ENCODE measurements at regions not wholly inside any gene's neighbourhood (a gene's known extent, or its start where the extent isn't known, plus 50 kb on each side); places are given as distances from the start of the nearest gene placed in this dataset.
"Not testable (repeated sequence)": the region's sequence is repeated elsewhere in the genome, so short reads cannot be mapped to it uniquely, and the experiment has no call there.

DNA sequence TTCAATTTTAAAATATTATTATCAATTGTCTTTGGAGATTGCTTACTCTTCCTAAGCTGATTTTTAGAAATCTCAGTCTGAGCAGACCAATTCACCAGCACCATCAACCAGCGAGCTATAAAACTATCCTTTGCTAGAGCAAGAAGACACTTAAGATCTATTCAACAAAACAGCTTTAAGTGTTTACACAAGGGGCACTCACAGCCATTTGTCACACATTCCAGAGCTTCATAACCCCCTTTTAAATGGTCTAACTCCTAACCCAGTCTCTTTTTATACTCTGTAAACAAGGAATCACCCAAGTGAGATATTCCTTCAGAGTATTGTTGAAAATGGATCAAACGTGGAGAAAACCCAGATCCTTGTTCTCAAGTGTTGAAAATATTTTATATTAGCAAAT, 1294.1 kb upstream of the CHAC2 start:
- Histone ChIP-seq H3K79me2 (ENCODE audit: low read length) (no peaks in the 10 kb centered on the region), H3K9ac (ENCODE audit: low read length) (no peak overlapping the region), H3K9me2 (replicated peaks; ENCODE audit: insufficient read depth, low read length) (no peaks in the 10 kb centered on the region), H3K9me3 (replicated peaks; ENCODE audit: insufficient read depth, low read length) (no peaks in the 10 kb centered on the region), H3K27me3 (replicated peaks; ENCODE audit: insufficient read depth, low read length) (no peaks in the 10 kb centered on the region), H3K36me3 (replicated peaks; ENCODE audit: insufficient read depth, low read length) (no peaks in the 10 kb centered on the region), H3K4me1 (ENCODE audit: low read length) (peaks cover 4% of the 10 kb centered on the region; the same call in 1 of the 2 replicates), H3K4me3 (ENCODE audit: low read length) (no peak overlapping the region), H4K20me1 (ENCODE audit: insufficient read depth, low read length) (no peaks in the 10 kb centered on the region), H3K27ac (ENCODE audit: low read length) (no peak overlapping the region), H2AFZ (ENCODE audit: low read length) (no peak overlapping the region), H3F3A (ENCODE audit: insufficient read depth, low read length) (no peaks in the 10 kb centered on the region), H3K4me2 (ENCODE audit: low read depth, low read length) (no peak overlapping the region)
- TF ChIP-seq EZH2 (optimal IDR thresholded peaks at IDR 0.05; ENCODE audit: low read depth, low read length) (no peak), EZH2phosphoT487 (IDR thresholded peaks at IDR 0.05; ENCODE audit: low read length) (no peak)
- TF ChIP-seq, protein P1, sequence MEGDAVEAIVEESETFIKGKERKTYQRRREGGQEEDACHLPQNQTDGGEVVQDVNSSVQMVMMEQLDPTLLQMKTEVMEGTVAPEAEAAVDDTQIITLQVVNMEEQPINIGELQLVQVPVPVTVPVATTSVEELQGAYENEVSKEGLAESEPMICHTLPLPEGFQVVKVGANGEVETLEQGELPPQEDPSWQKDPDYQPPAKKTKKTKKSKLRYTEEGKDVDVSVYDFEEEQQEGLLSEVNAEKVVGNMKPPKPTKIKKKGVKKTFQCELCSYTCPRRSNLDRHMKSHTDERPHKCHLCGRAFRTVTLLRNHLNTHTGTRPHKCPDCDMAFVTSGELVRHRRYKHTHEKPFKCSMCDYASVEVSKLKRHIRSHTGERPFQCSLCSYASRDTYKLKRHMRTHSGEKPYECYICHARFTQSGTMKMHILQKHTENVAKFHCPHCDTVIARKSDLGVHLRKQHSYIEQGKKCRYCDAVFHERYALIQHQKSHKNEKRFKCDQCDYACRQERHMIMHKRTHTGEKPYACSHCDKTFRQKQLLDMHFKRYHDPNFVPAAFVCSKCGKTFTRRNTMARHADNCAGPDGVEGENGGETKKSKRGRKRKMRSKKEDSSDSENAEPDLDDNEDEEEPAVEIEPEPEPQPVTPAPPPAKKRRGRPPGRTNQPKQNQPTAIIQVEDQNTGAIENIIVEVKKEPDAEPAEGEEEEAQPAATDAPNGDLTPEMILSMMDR (IDR thresholded peaks at IDR 0.05; ENCODE audit: low read length) = no peak
- no peak for DNase-seq

GRCh38 chr2:52470457-52470856, 1297.1 kb upstream of the CHAC2 start:
- not testable (repeated sequence) for H3K27ac ChIP-seq (ENCODE audit: low read length); H3K79me2 ChIP-seq (ENCODE audit: low read length); H3K27me3 ChIP-seq (replicated peaks; ENCODE audit: insufficient read depth, low read length); H3K4me3 ChIP-seq (ENCODE audit: low read length); H3K9me3 ChIP-seq (replicated peaks; ENCODE audit: insufficient read depth, low read length); H3K9me2 ChIP-seq (replicated peaks; ENCODE audit: insufficient read depth, low read length); H3K4me1 ChIP-seq (ENCODE audit: low read length); H3F3A ChIP-seq (ENCODE audit: insufficient read depth, low read length); DNase-seq; H2AFZ ChIP-seq (ENCODE audit: low read length); H3K9ac ChIP-seq (ENCODE audit: low read length); H3K36me3 ChIP-seq (replicated peaks; ENCODE audit: insufficient read depth, low read length); H3K4me2 ChIP-seq (ENCODE audit: low read depth, low read length); H4K20me1 ChIP-seq (ENCODE audit: insufficient read depth, low read length)

DNA sequence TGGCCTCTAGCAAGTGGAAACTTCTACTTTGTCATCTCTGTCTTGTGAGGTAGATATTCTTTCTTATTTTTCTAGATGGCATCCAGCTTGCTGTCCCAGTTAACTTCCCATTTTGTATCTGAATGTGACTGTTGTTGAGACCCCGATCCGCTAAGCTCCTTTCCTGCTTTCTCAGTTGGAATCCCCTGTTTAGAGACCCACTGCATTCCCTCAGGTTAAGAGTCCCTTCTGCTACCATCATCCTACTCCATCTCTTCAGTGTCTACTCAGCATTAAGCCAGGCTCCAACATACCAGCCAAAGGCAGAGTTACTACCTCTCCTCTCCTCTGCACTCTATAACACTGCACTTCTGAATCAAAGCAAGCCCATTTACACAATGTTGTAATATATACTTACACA, 1300.4 kb upstream of the CHAC2 start:
- Histone ChIP-seq H4K20me1 (ENCODE audit: insufficient read depth, low read length) (no peaks in the 10 kb centered on the region), H3K4me1 (ENCODE audit: low read length) (no peaks in the 10 kb centered on the region), H3K9me2 (replicated peaks; ENCODE audit: insufficient read depth, low read length) (no peaks in the 10 kb centered on the region), H3K4me2 (ENCODE audit: low read depth, low read length) (no peak overlapping the region), H3K27me3 (replicated peaks; ENCODE audit: insufficient read depth, low read length) (no peaks in the 10 kb centered on the region), H3K9me3 (replicated peaks; ENCODE audit: insufficient read depth, low read length) (no peaks in the 10 kb centered on the region), H2AFZ (ENCODE audit: low read length) (no peak overlapping the region), H3K9ac (ENCODE audit: low read length) (no peak overlapping the region), H3F3A (ENCODE audit: insufficient read depth, low read length) (no peaks in the 10 kb centered on the region), H3K27ac (ENCODE audit: low read length) (no peak overlapping the region), H3K36me3 (replicated peaks; ENCODE audit: insufficient read depth, low read length) (no peaks in the 10 kb centered on the region), H3K4me3 (ENCODE audit: low read length) (no peak overlapping the region), H3K79me2 (ENCODE audit: low read length) (no peaks in the 10 kb centered on the region)
- no peak for TF ChIP-seq EZH2 (optimal IDR thresholded peaks at IDR 0.05; ENCODE audit: low read depth, low read length)
- TF ChIP-seq, protein P1 (IDR thresholded peaks at IDR 0.05; ENCODE audit: low read length) = no peak
- TF ChIP-seq EZH2phosphoT487 (IDR thresholded peaks at IDR 0.05; ENCODE audit: low read length) = no peak
- DNase-seq = no peak

DNA sequence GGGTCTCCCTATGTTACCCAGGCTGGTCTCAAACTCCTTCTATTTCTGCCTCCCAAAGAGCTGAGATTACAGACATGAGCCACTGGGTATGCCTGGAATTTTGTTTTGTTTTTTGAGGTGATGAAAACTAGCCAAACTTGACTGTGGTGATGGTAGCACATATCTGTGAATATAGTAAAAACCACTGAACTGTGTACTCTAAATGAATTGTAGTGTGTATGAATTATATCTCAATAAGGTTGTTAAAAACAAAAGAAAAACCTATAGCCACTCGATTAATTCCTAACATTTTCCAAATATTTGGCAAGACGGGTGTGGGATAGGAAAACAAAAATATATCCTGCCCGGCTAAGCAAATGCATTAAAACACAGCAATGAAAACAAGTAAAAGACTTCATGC, 1302.3 kb upstream of the CHAC2 start:
- Histone ChIP-seq H3F3A (ENCODE audit: insufficient read depth, low read length) (no peaks in the 10 kb centered on the region), H3K4me2 (ENCODE audit: low read depth, low read length) (no peak overlapping the region), H4K20me1 (ENCODE audit: insufficient read depth, low read length) (no peaks in the 10 kb centered on the region), H3K9me2 (replicated peaks; ENCODE audit: insufficient read depth, low read length) (no peaks in the 10 kb centered on the region), H3K36me3 (replicated peaks; ENCODE audit: insufficient read depth, low read length) (no peaks in the 10 kb centered on the region), H3K27ac (ENCODE audit: low read length) (no peak overlapping the region), H3K4me3 (ENCODE audit: low read length) (no peak overlapping the region), H3K9me3 (replicated peaks; ENCODE audit: insufficient read depth, low read length) (no peaks in the 10 kb centered on the region), H3K9ac (ENCODE audit: low read length) (no peak overlapping the region), H3K79me2 (ENCODE audit: low read length) (no peaks in the 10 kb centered on the region), H2AFZ (ENCODE audit: low read length) (no peak overlapping the region), H3K27me3 (replicated peaks; ENCODE audit: insufficient read depth, low read length) (no peaks in the 10 kb centered on the region), H3K4me1 (ENCODE audit: low read length) (no peaks in the 10 kb centered on the region)
- DNase-seq = no peak
- TF ChIP-seq EZH2phosphoT487 (IDR thresholded peaks at IDR 0.05; ENCODE audit: low read length) = no peak
- TF ChIP-seq EZH2 (optimal IDR thresholded peaks at IDR 0.05; ENCODE audit: low read depth, low read length) = no peak
- TF ChIP-seq, protein P1 (IDR thresholded peaks at IDR 0.05; ENCODE audit: low read length) = no peak
